Progenitor cell of endocrine pancreas (in vitro differentiated cells): ENCODE measurements at regions not wholly inside any gene's neighbourhood (a gene's known extent, or its start where the extent isn't known, plus 50 kb on each side); places are given as distances from the start of the nearest gene placed in this dataset.

Experiments
- DNase-seq: peaks from one replicate; pipeline ENCODE4 v3.0.0; 2021; ENCODE audit warnings: low spot score; ENCODE audit not compliant: unreplicated experiment
- H3K27ac Mint-ChIP-seq: 2 replicates; pipeline ENCODE4 v1.8.0; 2021; ENCODE audit warnings: mild to moderate bottlenecking, moderate library complexity, mixed read lengths
- H3K27me3 Mint-ChIP-seq: 2 replicates; pipeline ENCODE4 v1.8.0; 2021; ENCODE audit warnings: mixed read lengths
- H3K36me3 Mint-ChIP-seq: 2 replicates; pipeline ENCODE4 v1.8.0; 2022; ENCODE audit warnings: mixed read lengths; ENCODE audit not compliant: insufficient read depth
- H3K4me1 Mint-ChIP-seq: 2 replicates; pipeline ENCODE4 v1.8.0; 2021; ENCODE audit warnings: low read depth, mixed read lengths
- H3K4me3 Mint-ChIP-seq: 2 replicates; pipeline ENCODE4 v1.8.0; 2021; ENCODE audit warnings: low read depth, mild to moderate bottlenecking, moderate library complexity, mixed read lengths
- H3K9me3 Mint-ChIP-seq: 2 replicates; pipeline ENCODE4 v1.8.0; 2021; ENCODE audit warnings: low read depth, mixed read lengths
- CTCF ChIP-seq: fragments of 200-600 bp; sonication (generic); IDR thresholded peaks from one replicate; pipeline ENCODE4 v1.5.0; 2021; ENCODE audit warnings: antibody characterized with exemption, mild to moderate bottlenecking; ENCODE audit not compliant: unreplicated experiment

- Mint-ChIP-seq H3K36me3 (peaks cover 2% of the 10 kb centered on the region), H3K9me3 (no peaks in the 10 kb centered on the region), H3K27ac (no peak overlapping the region), H3K4me3 (no peak overlapping the region), H3K27me3 (peaks cover 3% of the 10 kb centered on the region), H3K4me1 (peaks cover 19% of the 10 kb centered on the region)
- no peak for TF ChIP-seq CTCF
- DNase-seq = no peak
Observed at GRCh38 chr2:6079405-6079804, 387.2 kb downstream of the SOX11 start.

GRCh38 chr2:6080932-6081753 lies 389.0 kb downstream of the SOX11 start:
- TF ChIP-seq CTCF = no peak
- Mint-ChIP-seq H3K4me1 (peaks cover 19% of the 10 kb centered on the region), H3K27me3 (peaks cover 3% of the 10 kb centered on the region), H3K4me3 (no peak overlapping the region), H3K36me3 (peaks cover 2% of the 10 kb centered on the region), H3K9me3 (no peaks in the 10 kb centered on the region), H3K27ac (no peak overlapping the region)
- no peak for DNase-seq

- H3K27ac Mint-ChIP-seq = no peak overlapping the region
- peaks cover 3% of the 10 kb centered on the region for H3K27me3 Mint-ChIP-seq
- TF ChIP-seq CTCF = no peak
- peaks cover 9% of the 10 kb centered on the region for H3K9me3 Mint-ChIP-seq
- DNase-seq = no peak
- H3K4me3 Mint-ChIP-seq = no peak overlapping the region
- peaks cover 2% of the 10 kb centered on the region for H3K36me3 Mint-ChIP-seq
- peaks cover 14% of the 10 kb centered on the region for H3K4me1 Mint-ChIP-seq
Observed at GRCh38 chr2:6081955-6082624, 389.9 kb downstream of the SOX11 start.

GRCh38 chr2:6082625-6083018 lies 390.4 kb downstream of the SOX11 start:
- peaks cover 5% of the 10 kb centered on the region for H3K36me3 Mint-ChIP-seq
- no peak for DNase-seq
- H3K4me3 Mint-ChIP-seq = no peak overlapping the region
- H3K27ac Mint-ChIP-seq = no peak overlapping the region
- H3K9me3 Mint-ChIP-seq = peaks cover 13% of the 10 kb centered on the region
- peaks cover 3% of the 10 kb centered on the region for H3K27me3 Mint-ChIP-seq
- peaks cover 10% of the 10 kb centered on the region for H3K4me1 Mint-ChIP-seq
- no peak for TF ChIP-seq CTCF

GRCh38 chr2:6083136-6083535 lies 391.0 kb downstream of the SOX11 start:
- peaks cover 5% of the 10 kb centered on the region for H3K4me1 Mint-ChIP-seq
- no peak overlapping the region for H3K4me3 Mint-ChIP-seq
- peaks cover 17% of the 10 kb centered on the region for H3K9me3 Mint-ChIP-seq
- H3K36me3 Mint-ChIP-seq = peaks cover 5% of the 10 kb centered on the region
- H3K27me3 Mint-ChIP-seq = peaks cover 3% of the 10 kb centered on the region
- TF ChIP-seq CTCF = no peak
- no peak overlapping the region for H3K27ac Mint-ChIP-seq
- DNase-seq = no peak
